HG03520 (cell line): ENCODE measurements at regions not wholly inside any gene's neighbourhood (a gene's known extent, or its start where the extent isn't known, plus 50 kb on each side); places are given as distances from the start of the nearest gene placed in this dataset.

ENCODE experiments used
- ATAC-seq: cut with Tn5 transposase; IDR thresholded peaks from one replicate; pipeline ENCODE4 v1.9.1; 2021; ENCODE audit warnings: mild to moderate bottlenecking, moderate library complexity; ENCODE audit not compliant: unreplicated experiment

GRCh38 chr4:35548921-35549320, 695.4 kb downstream of the ARAP2 start:
- ATAC-seq, result no peak

- ATAC-seq, result no peak
Observed at GRCh38 chr4:35556387-35556786, 687.9 kb downstream of the ARAP2 start.

DNA sequence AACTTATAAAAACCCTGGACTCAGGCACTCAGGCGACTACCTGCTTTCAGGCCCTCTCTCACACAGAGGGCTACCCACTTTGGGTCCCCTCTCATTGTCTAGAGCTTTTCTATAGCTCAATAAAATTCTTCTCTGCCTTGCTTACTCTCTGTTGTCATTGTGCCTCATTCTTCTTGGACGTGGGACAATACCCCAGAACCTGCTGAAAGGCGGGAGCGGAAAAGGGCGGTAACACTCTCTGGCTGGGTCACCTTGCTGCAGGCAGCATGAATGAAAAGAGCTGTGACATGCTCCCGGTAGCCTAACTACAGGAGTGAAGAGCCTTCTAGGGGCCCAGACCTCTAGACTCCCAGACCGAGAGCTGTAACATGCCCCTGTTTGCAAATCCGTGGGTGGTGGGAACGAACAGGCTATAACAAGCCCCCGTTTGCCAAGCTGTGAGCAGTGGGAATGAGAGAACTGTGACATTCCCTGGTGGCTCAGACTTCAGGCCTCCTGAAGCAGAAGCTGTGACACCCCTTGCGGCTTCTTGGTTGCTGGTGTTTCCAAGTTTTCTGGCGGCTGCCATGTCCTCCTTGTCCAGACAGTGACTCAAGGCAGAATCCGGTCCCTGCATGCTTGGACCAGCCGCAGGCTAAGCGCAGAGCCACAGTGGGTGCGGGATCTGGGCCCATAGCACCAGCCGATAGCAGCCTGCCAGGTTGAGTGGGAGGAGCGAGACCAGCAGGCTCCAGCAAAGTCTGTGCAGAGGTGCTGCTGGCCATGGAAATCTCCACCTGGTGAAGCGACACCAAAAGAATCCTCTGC, 684.6 kb downstream of the ARAP2 start:
- no peak for ATAC-seq

DNA sequence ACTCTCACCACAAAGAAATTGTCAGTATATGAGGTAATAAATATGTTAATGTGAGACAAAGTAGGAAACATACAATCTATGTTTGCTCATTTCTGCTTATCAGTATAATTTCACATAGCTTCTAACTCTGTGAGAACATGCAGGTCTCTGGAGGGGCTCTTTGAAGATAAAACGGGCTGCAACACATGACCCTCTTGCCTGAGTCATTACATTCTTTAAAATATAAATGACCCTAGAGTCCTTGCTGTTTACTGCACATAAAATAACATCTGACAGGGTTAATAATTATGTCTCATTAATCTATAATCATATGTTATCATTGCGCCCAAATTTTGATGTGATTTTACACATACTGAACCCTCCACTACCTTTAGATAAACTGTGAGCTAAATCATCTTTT, 681.5 kb downstream of the ARAP2 start:
- no peak for ATAC-seq

DNA sequence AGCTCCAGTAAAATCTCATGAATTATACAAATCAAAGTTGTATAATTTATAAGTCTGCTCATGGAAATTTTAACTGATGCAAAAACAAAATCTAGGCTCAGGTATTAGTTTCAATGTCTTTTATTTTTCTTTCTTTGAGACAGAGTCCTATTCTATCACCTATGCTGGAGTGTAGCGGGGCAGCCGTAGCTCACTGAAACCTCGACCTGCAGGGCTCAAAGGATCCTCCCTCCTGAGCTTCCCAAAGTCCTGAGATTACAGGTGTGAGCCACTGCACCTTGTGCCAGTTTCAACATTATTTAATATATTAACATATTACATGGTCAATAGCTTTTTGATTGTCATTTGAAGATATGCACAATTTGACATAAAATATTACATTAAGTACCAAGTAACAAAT, 678.7 kb downstream of the ARAP2 start:
- ATAC-seq, result no peak

DNA sequence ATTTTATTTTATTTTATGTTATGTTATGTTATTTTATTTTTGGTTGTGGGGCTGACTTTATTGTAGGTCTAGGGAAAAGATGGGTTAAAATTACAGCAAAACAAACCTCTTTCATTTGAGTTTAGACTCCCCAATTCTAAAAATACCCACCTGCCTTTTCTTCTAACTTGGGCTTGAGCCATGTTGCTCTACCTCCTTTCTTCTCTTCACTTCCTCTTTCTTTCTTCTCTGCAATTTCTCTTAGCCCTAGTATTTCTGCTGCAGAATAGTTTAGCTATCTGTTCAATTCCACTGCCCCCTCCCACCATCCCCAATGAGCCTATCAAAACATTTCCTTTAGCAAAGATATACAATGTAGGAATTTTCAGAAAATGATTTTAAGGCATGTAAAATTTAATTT, 653.3 kb downstream of the ARAP2 start:
- no peak for ATAC-seq

- no peak for ATAC-seq
Observed at GRCh38 chr4:35604252-35604651, 640.1 kb downstream of the ARAP2 start.

DNA sequence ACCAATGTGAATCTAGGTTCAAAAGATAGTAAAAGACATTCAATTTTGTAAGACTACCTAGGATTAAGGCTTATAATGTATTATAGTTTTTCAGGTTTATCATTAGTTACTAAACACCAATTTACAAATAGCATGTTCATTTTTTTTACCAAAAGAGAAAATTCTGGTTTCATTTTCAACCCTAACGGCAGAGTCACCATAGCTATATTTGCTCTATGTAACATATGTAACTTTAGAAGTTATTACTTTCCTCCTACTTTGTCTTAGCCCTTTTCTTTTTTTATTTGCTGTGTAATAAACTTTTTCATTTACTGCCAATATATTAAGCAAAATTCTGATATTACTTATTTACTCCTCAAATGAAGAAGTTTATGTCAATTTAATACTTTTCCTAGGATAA, 639.6 kb downstream of the ARAP2 start:
- ATAC-seq, result no peak

DNA sequence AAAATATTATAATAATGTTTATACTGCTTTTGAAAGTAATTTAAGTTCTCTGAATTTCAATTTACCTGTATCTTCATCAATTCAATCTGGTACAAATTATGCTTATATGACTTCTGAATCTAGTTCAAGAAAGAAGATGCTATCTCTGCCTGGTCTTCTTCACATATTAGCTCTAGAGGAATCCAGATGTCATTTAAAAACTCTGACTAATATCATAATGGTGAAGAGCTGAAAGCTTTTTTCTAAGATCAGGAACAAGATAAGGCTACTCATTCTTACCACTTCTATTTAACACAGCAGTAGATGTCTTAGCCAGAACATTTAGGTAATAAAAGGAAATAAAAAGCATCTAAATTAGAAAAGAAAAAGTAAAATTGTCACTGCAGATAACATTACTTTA, 636.1 kb downstream of the ARAP2 start:
- ATAC-seq, result no peak

GRCh38 chr4:35614120-35614519, 630.2 kb downstream of the ARAP2 start:
- ATAC-seq, result no peak

GRCh38 chr4:35639929-35640328, 604.4 kb downstream of the ARAP2 start:
- no peak for ATAC-seq

DNA sequence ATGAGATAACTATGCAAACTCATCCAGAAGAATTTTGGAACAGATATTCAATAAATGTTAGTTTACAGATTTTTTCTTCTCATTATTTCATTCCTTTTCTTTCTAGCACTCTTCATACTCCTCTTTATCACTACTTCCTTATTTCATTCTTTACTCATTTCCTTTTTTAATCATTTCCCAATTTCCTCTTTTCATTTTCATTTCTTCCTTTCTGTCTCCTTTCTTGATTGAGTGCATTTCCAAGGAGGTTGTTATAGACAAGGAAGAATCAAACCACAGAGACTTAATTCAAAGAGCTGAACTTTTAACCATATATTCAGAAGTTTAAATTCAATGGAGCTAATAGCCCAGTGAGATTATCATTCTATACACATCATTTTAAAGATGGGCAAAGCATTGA, 600.7 kb downstream of the ARAP2 start:
- ATAC-seq, result no peak

DNA sequence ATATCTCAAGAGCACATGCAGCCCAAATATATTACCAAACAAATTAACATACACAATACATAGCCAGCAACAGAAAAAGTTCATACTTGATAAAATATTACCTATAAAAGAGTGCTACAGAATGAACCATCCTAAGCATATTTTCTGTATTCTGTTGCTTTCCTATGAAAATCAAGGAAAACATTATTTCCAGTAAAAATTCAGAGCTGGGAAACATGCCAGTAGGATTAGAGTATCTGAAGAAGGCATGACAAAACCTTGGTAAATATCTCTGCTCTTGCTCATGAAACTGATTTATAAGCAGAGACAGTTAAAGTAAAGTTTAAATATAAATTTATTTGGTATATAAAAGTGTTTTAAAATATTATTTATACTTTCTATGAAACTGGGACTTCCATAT, 599.7 kb downstream of the ARAP2 start:
- ATAC-seq, result no peak

DNA sequence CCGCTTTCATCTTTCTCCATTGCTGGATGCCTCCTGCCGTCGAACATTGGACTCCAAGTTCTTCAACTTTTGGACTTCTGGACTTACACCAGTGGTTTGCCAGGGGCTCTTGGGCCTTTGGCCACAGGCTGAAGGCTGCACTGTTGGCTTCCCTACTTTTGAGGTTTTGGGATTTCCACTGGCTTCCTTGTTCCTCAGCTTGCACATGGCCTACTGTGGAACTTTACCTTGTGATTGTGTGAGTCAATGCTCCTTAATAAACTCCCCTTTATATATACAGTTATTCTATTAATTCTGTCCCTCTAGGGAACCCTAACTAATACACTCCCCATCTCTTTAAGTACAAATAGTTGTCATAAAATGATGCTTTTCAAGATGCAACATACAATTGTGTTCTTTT, 595.3 kb downstream of the ARAP2 start:
- ATAC-seq, result no peak

DNA sequence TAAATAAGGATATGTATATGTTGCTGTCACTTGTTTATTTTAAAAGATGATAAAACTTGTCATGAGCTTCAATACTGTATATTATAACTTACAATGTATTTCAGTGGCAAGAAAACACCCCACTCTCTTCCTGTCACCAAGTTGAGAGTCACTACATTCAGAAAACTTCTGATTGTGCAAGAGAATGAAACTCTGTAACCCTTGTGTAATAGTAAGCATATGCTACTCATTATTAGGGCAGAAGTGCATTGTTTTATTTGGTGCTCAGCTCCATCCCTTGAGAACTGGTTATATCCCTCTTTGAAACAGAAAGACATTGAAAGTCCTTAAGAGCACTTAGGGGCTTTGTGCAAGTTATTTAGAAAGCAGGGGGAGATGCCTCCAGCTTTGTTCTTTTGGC, 594.5 kb downstream of the ARAP2 start:
- no peak for ATAC-seq

DNA sequence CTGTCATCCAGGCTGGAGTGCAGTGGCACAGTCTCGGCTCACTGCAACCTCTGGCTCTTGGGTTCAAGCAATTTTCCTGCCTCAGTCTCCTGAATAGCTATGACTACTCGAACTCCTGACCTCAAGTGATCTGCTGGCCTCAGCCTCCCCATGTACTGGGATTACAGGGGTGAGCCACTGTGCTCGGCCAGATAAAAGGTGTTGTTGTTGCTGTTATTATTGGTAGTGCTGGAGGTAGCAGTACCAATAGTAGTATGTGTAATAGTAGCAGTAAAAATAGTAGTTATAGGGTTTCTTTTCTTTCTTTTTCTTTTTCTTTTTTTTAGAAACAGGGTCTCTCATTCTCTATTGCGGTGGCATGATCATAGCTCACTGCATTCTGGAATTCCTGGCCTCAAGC, 592.1 kb downstream of the ARAP2 start:
- no peak for ATAC-seq

DNA sequence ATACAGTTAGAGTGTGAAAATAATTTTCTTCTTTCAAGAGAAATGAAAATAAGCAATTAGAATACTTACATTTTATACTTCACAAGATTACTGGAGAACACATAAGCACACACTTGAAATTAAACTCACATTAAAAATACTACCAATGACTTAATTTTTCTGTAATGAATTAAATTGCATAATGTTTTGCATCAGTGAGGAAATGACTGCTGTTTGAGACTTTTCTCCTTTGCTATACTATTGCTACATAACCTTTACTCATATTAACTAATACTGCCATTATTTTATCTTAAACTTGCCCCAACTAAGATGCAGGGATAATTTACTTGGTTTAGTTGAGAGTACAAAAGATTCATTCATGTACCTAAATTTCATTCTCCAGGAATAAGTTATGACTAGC, 590.9 kb downstream of the ARAP2 start:
- no peak for ATAC-seq

- no peak for ATAC-seq
Observed at GRCh38 chr4:35673137-35673536, 571.2 kb downstream of the ARAP2 start.

DNA sequence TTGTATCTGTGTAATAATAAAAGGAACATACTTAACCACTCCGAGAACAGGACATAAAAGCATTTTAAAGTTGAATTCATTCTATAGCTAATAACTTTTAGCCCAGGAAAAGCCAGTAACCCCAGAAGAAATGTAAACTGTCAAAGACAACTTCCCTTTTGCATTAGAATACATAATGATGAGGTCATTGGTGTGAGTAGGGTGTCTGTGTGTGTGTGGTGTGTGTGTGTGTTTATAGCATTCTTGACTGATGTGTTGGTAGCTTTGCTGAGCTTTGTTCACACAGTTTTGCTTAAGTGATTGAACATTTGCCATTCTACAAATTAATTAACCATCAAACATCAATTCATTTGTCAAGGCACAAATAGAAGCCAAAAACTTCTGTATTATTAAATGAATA, 559.6 kb downstream of the ARAP2 start:
- no peak for ATAC-seq

- no peak for ATAC-seq
Observed at GRCh38 chr4:35689870-35690269, 554.4 kb downstream of the ARAP2 start.

GRCh38 chr4:35690271-35690670, 554.0 kb downstream of the ARAP2 start:
- ATAC-seq, result no peak

GRCh38 chr4:35695003-35695402, 549.3 kb downstream of the ARAP2 start:
- ATAC-seq, result no peak

- no peak for ATAC-seq
Observed at GRCh38 chr4:35695421-35695820, 548.9 kb downstream of the ARAP2 start.
